HG03159 (cell line): ENCODE measurements at regions not wholly inside any gene's neighbourhood (a gene's known extent, or its start where the extent isn't known, plus 50 kb on each side); places are given as distances from the start of the nearest gene placed in this dataset.
"Not testable (repeated sequence)": the region's sequence is repeated elsewhere in the genome, so short reads cannot be mapped to it uniquely, and the experiment has no call there.

Source experiments
- ATAC-seq: cut with Tn5 transposase; IDR thresholded peaks from one replicate; pipeline ENCODE4 v1.9.1; 2021; ENCODE audit warnings: mild to moderate bottlenecking, moderate library complexity; ENCODE audit not compliant: unreplicated experiment

- ATAC-seq: no peak
Measured at GRCh38 chr10:114872519-114873087, 51.0 kb downstream of the FHIP2A start.

- peak; percentile 50 for ATAC-seq
Measured at GRCh38 chr10:114874827-114875411, 53.3 kb downstream of the FHIP2A start.

- not testable (repeated sequence) for ATAC-seq
Measured at GRCh38 chr10:114875590-114876081, 54.1 kb downstream of the FHIP2A start.

GRCh38 chr10:114876169-114876568 is 54.6 kb downstream of the FHIP2A start:
- no peak for ATAC-seq

GRCh38 chr10:114876602-114877300 is 55.2 kb downstream of the FHIP2A start:
- peak; percentile 69 for ATAC-seq

- ATAC-seq: no peak
Measured at GRCh38 chr10:114877301-114877644, 55.7 kb downstream of the FHIP2A start.

- no peak for ATAC-seq
Measured at GRCh38 chr10:114879093-114879492, 57.5 kb downstream of the FHIP2A start.

GRCh38 chr10:114879541-114880158 is 58.1 kb downstream of the FHIP2A start:
- ATAC-seq: peak; percentile 79

- ATAC-seq: no peak
Measured at GRCh38 chr10:114881417-114881816, 56.6 kb upstream of the TRUB1 start.

GRCh38 chr10:114881901-114882300 is 56.1 kb upstream of the TRUB1 start:
- ATAC-seq: no peak

GRCh38 chr10:114885443-114885842 is 52.6 kb upstream of the TRUB1 start:
- no peak for ATAC-seq
